Hepatocyte (in vitro differentiated cells): ENCODE measurements at regions not wholly inside any gene's neighbourhood (a gene's known extent, or its start where the extent isn't known, plus 50 kb on each side); places are given as distances from the start of the nearest gene placed in this dataset.

Source experiments
- DNase-seq: peaks from one replicate; pipeline ENCODE4 v3.0.0-alpha.2; 2016; ENCODE audit warnings: low spot score
- H2AFZ ChIP-seq: fragments of 200-600 bp; sonication (generic); 2 replicates; pipeline ENCODE4 v1.6.0; 2016; ENCODE audit warnings: antibody characterized with exemption, mild to moderate bottlenecking
- H3K27ac ChIP-seq: fragments of 200-600 bp; sonication (generic); 2 replicates; pipeline ENCODE4 v1.5.1; 2016; ENCODE audit warnings: mild to moderate bottlenecking
- H3K27me3 ChIP-seq: fragments of 200-600 bp; sonication (generic); 2 replicates; pipeline ENCODE4 v1.6.1; 2016
- H3K36me3 ChIP-seq: fragments of 200-600 bp; sonication (generic); replicated peaks from 2 replicates; pipeline ENCODE4 v1.5.1; 2016; ENCODE audit warnings: low read depth; ENCODE audit not compliant: insufficient read depth
- H3K4me1 ChIP-seq: fragments of 200-600 bp; sonication (generic); 2 replicates; pipeline ENCODE4 v1.5.1; 2016; ENCODE audit warnings: mild to moderate bottlenecking, moderate library complexity; ENCODE audit not compliant: insufficient read depth
- H3K4me2 ChIP-seq: fragments of 200-600 bp; sonication (generic); 2 replicates; pipeline ENCODE4 v1.6.0; 2016
- H3K4me3 ChIP-seq: fragments of 200-600 bp; sonication (generic); 2 replicates; pipeline ENCODE4 v1.5.1; 2016; ENCODE audit warnings: mild to moderate bottlenecking
- H3K79me2 ChIP-seq: fragments of 200-600 bp; sonication (generic); 2 replicates; pipeline ENCODE4 v1.6.0; 2017; ENCODE audit warnings: mild to moderate bottlenecking
- H3K9me2 ChIP-seq: fragments of 200-600 bp; sonication (generic); replicated peaks from 2 replicates; pipeline ENCODE4 v1.6.0; 2017; ENCODE audit warnings: mild to moderate bottlenecking; ENCODE audit not compliant: insufficient read depth
- H3K9me3 ChIP-seq: fragments of 200-600 bp; sonication (generic); 2 replicates; pipeline ENCODE4 v1.5.1; 2016; ENCODE audit warnings: low read depth, mild to moderate bottlenecking
- H4K20me1 ChIP-seq: fragments of 200-600 bp; sonication (generic); 2 replicates; pipeline ENCODE4 v1.6.0; 2016; ENCODE audit warnings: mild to moderate bottlenecking; ENCODE audit not compliant: insufficient read depth, poor library complexity, severe bottlenecking
- CTCF ChIP-seq: fragments of 200-600 bp; sonication (generic); IDR thresholded peaks from 2 replicates; pipeline ENCODE4 v1.5.1; 2016; ENCODE audit warnings: antibody characterized with exemption, mild to moderate bottlenecking; ENCODE audit not compliant: poor library complexity
- EZH2 ChIP-seq: fragments of 200-600 bp; sonication (generic); IDR thresholded peaks from 2 replicates; pipeline ENCODE4 v1.6.1; 2016; ENCODE audit warnings: antibody characterized with exemption, mild to moderate bottlenecking, borderline replicate concordance
- EZH2phosphoT487 ChIP-seq: fragments of 200-600 bp; sonication (generic); IDR thresholded peaks from one replicate; pipeline ENCODE4 v1.6.1; 2018; ENCODE audit warnings: antibody characterized with exemption, mild to moderate bottlenecking, low read depth, moderate library complexity; ENCODE audit not compliant: unreplicated experiment, severe bottlenecking
- WGBS: methylation state at CpG from one replicate; pipeline ENCODE4 v1.1.6; 2016; ENCODE audit warnings: low lambda C conversion rate; ENCODE audit errors: missing lambda C conversion rate; 5-methylcytosine and 5-hydroxymethylcytosine counted together

DNA sequence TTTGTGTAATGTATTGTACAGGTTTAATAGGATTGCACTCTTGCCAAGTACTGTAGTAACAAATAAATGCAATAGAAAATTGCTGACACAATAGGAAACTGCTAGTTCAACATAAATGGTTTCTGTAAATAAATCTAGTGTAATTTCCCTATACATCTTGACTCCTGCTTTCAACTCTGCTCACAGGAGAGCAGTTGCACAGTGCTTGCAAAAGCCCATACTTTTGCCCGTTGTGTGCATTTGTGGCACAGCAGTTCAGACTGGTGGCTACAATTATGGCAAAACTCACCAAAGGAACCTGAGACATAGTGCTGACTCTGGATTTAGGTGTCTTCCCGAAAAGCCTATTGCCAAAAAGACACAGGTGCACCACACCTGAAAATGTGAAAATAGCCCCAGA is 953.3 kb upstream of the SLC35B3 start:
- no peak overlapping the region for H3K4me3 ChIP-seq
- DNase-seq, result no peak
- no peaks in the 10 kb centered on the region for H3K36me3 ChIP-seq
- no peaks in the 10 kb centered on the region for H3K4me1 ChIP-seq
- H2AFZ ChIP-seq, result no peak overlapping the region
- no peaks in the 10 kb centered on the region for H3K9me3 ChIP-seq
- H4K20me1 ChIP-seq, result no peaks in the 10 kb centered on the region
- 89% methylated on average over 2 of the region's 2 CpGs for WGBS
- no peaks in the 10 kb centered on the region for H3K9me2 ChIP-seq
- no peaks in the 10 kb centered on the region for H3K79me2 ChIP-seq
- H3K27ac ChIP-seq, result no peak overlapping the region
- no peaks in the 10 kb centered on the region for H3K27me3 ChIP-seq
- H3K4me2 ChIP-seq, result no peak overlapping the region
- TF ChIP-seq CTCF (no peak), EZH2phosphoT487 (no peak), EZH2 (no peak)

- Histone ChIP-seq H2AFZ (no peak overlapping the region), H3K4me3 (no peak overlapping the region), H3K36me3 (no peaks in the 10 kb centered on the region), H3K79me2 (no peaks in the 10 kb centered on the region), H3K27me3 (no peaks in the 10 kb centered on the region), H3K9me2 (no peaks in the 10 kb centered on the region), H3K4me2 (no peak overlapping the region), H3K9me3 (no peaks in the 10 kb centered on the region), H3K27ac (no peak overlapping the region), H3K4me1 (no peaks in the 10 kb centered on the region), H4K20me1 (no peaks in the 10 kb centered on the region)
- TF ChIP-seq CTCF (no peak), EZH2phosphoT487 (no peak), EZH2 (no peak)
- no peak for DNase-seq
- 74% methylated on average over 2 of the region's 2 CpGs for WGBS
These were observed 945.2 kb upstream of the SLC35B3 start for GRCh38 chr6:9380568-9380967.

- no peak overlapping the region for H3K27ac ChIP-seq
- H3K4me1 ChIP-seq, result no peaks in the 10 kb centered on the region
- no peaks in the 10 kb centered on the region for H3K79me2 ChIP-seq
- DNase-seq, result no peak
- no peaks in the 10 kb centered on the region for H4K20me1 ChIP-seq
- H3K9me2 ChIP-seq, result no peaks in the 10 kb centered on the region
- no peak overlapping the region for H2AFZ ChIP-seq
- H3K27me3 ChIP-seq, result no peaks in the 10 kb centered on the region
- no peak overlapping the region for H3K4me2 ChIP-seq
- no peak overlapping the region for H3K4me3 ChIP-seq
- TF ChIP-seq CTCF, result no peak
- TF ChIP-seq EZH2phosphoT487, result no peak
- TF ChIP-seq EZH2, result no peak
- H3K36me3 ChIP-seq, result no peaks in the 10 kb centered on the region
- no peaks in the 10 kb centered on the region for H3K9me3 ChIP-seq
These were observed 938.0 kb upstream of the SLC35B3 start for GRCh38 chr6:9373308-9373707.

GRCh38 chr6:9370480-9370879 is 935.1 kb upstream of the SLC35B3 start:
- H2AFZ ChIP-seq, result no peak overlapping the region
- H3K79me2 ChIP-seq, result no peaks in the 10 kb centered on the region
- 80% methylated on average over 2 of the region's 2 CpGs for WGBS
- H3K9me2 ChIP-seq, result no peaks in the 10 kb centered on the region
- H3K4me3 ChIP-seq, result no peak overlapping the region
- H3K4me1 ChIP-seq, result no peaks in the 10 kb centered on the region
- H3K27ac ChIP-seq, result no peak overlapping the region
- no peaks in the 10 kb centered on the region for H3K9me3 ChIP-seq
- H4K20me1 ChIP-seq, result no peaks in the 10 kb centered on the region
- no peaks in the 10 kb centered on the region for H3K27me3 ChIP-seq
- no peak overlapping the region for H3K4me2 ChIP-seq
- TF ChIP-seq EZH2, result no peak
- no peaks in the 10 kb centered on the region for H3K36me3 ChIP-seq
- no peak for DNase-seq
